H1 (cell line): ENCODE measurements at regions not wholly inside any gene's neighbourhood (a gene's known extent, or its start where the extent isn't known, plus 50 kb on each side); places are given as distances from the start of the nearest gene placed in this dataset.

Experiments
- CTCF ChIA-PET: fragments of 300-600 bp; sonication (Branson Sonifier 250); formaldehyde crosslinking; loops from one replicate; lab custom pipeline; 2021; ENCODE audit not compliant: partially characterized antibody; lab: Charles Lee
- POLR2A ChIA-PET: fragments of 300-600 bp; sonication (Branson Sonifier 250); formaldehyde crosslinking; loops from one replicate; lab custom pipeline; 2021; ENCODE audit warnings: inconsistent platforms; ENCODE audit not compliant: partially characterized antibody; lab: Charles Lee
- DNase-seq, 2 experiments: peaks; one replicate each; pipeline versions ENCODE4 v3.0.0 to v3.0.0-alpha.2; 2010 to 2022; ENCODE audit warnings: low spot score in 2 of 2, low read depth in 1 of 2, mixed read lengths in 1 of 2
- FAIRE-seq: peaks from 2 replicates; lab custom pipeline; 2011; peaks lifted over from hg19 to GRCh38; lab: Jason Lieb, UNC
- H2AFZ ChIP-seq: 2 replicates; pipeline ENCODE4 v1.8.1; 2012; ENCODE audit warnings: low read length, inconsistent platforms
- H2AK5ac ChIP-seq: 2 replicates; pipeline ENCODE4 v1.6.1; 2013; ENCODE audit warnings: low read depth, low read length
- H2BK120ac ChIP-seq: replicated peaks from 2 replicates; pipeline ENCODE3; 2013; ENCODE audit warnings: low read depth, low read length, inconsistent platforms
- H2BK12ac ChIP-seq: 2 replicates; pipeline ENCODE4 v1.6.1; 2013; ENCODE audit warnings: low read depth, low read length
- H2BK15ac ChIP-seq: 2 replicates; pipeline ENCODE4 v1.6.1; 2013; ENCODE audit warnings: low read length
- H2BK20ac ChIP-seq: 2 replicates; pipeline ENCODE4 v1.6.1; 2013; ENCODE audit warnings: low read length
- H2BK5ac ChIP-seq: 2 replicates; pipeline ENCODE4 v1.6.1; 2013; ENCODE audit warnings: low read depth, low read length
- H3K14ac ChIP-seq: 2 replicates; pipeline ENCODE4 v1.6.1; 2013; ENCODE audit warnings: inconsistent platforms; ENCODE audit not compliant: insufficient read length
- H3K18ac ChIP-seq: 2 replicates; pipeline ENCODE4 v1.6.1; 2013; ENCODE audit warnings: low read length; ENCODE audit errors: extremely low read depth
- H3K23ac ChIP-seq: 2 replicates; pipeline ENCODE4 v1.6.1; 2013; ENCODE audit warnings: inconsistent platforms; ENCODE audit not compliant: insufficient read length
- H3K23me2 ChIP-seq: 2 replicates; pipeline ENCODE4 v1.6.1; 2013; ENCODE audit warnings: low read depth, low read length
- H3K27ac ChIP-seq: 2 replicates; pipeline ENCODE4 v1.6.1; 2011; ENCODE audit warnings: low read depth, low read length, inconsistent platforms
- H3K27me3 ChIP-seq, 4 experiments: replicated peaks in 1 of 4; 1 replicate in 1 of 4; 2 replicates in 3 of 4; pipeline versions ENCODE4 v1.6.1 to v1.8.1; 2011 to 2013; ENCODE audit warnings: low read length in 3 of 4, mild to moderate bottlenecking in 3 of 4, inconsistent platforms in 2 of 4, mixed read lengths in 2 of 4, moderate library complexity in 1 of 4; ENCODE audit not compliant: control insufficient read depth in 3 of 4, insufficient read depth in 3 of 4; ENCODE audit errors: extremely low read depth in 1 of 4
- H3K36me3 ChIP-seq, 4 experiments: 2 replicates each; pipeline versions ENCODE4 v1.6.1 to v1.8.1; 2011 to 2013; ENCODE audit warnings: mild to moderate bottlenecking in 4 of 4, low read length in 3 of 4, moderate library complexity in 2 of 4, control low read depth in 1 of 4, inconsistent platforms in 1 of 4; ENCODE audit not compliant: insufficient read depth in 4 of 4, control insufficient read depth in 2 of 4
- H3K4ac ChIP-seq: replicated peaks from 2 replicates; pipeline ENCODE3; 2013; ENCODE audit warnings: low read length, low read depth, mixed read lengths, inconsistent platforms; ENCODE audit not compliant: insufficient read length
- H3K4me1 ChIP-seq, 4 experiments: replicated peaks in 1 of 4; 1 replicate in 1 of 4; 2 replicates in 3 of 4; pipeline versions ENCODE4 v1.6.1 to v1.8.1; 2011 to 2013; ENCODE audit warnings: low read length in 3 of 4, inconsistent platforms in 2 of 4, mixed read lengths in 1 of 4; ENCODE audit not compliant: insufficient read depth in 4 of 4, control insufficient read depth in 3 of 4
- H3K4me2 ChIP-seq, 2 experiments: 2 replicates each; pipeline versions ENCODE4 v1.6.1 to v1.8.1; 2011 to 2013; ENCODE audit warnings: low read depth in 2 of 2, low read length in 2 of 2, control low read depth in 1 of 2, inconsistent platforms in 1 of 2, mild to moderate bottlenecking in 1 of 2; ENCODE audit not compliant: insufficient read depth in 1 of 2
- H3K4me3 ChIP-seq, 4 experiments: fragments of 200-600, 300-600 bp in 1 of 4; sonication (generic), shearing (Covaris generic), sonication (Bioruptor Twin) in 1 of 4; 2 replicates each; pipeline versions ENCODE4 v1.5.1 to v1.8.1; 2011 to 2016; ENCODE audit warnings: low read length in 4 of 4, low read depth in 3 of 4, control low read depth in 2 of 4, inconsistent platforms in 2 of 4, mild to moderate bottlenecking in 2 of 4, mixed read lengths in 1 of 4, moderate library complexity in 1 of 4; ENCODE audit not compliant: insufficient read depth in 2 of 4; ENCODE audit errors: extremely low read depth in 1 of 4
- H3K56ac ChIP-seq: replicated peaks from 2 replicates; pipeline ENCODE3; 2013; ENCODE audit warnings: low read depth, mild to moderate bottlenecking, mixed read lengths, low read length, inconsistent platforms; ENCODE audit not compliant: insufficient read length
- H3K79me1 ChIP-seq: 2 replicates; pipeline ENCODE4 v1.6.1; 2013; ENCODE audit warnings: low read depth, low read length, control low read depth
- H3K79me2 ChIP-seq, 2 experiments: 2 replicates each; pipeline versions ENCODE4 v1.6.1 to v1.8.1; 2012 to 2013; ENCODE audit warnings: low read length in 2 of 2, mild to moderate bottlenecking in 2 of 2, inconsistent platforms in 1 of 2; ENCODE audit not compliant: insufficient read depth in 2 of 2, control insufficient read depth in 1 of 2
- H3K9ac ChIP-seq, 4 experiments: replicated peaks in 1 of 4; 1 replicate in 1 of 4; 2 replicates in 3 of 4; pipeline versions ENCODE4 v1.6.1 to v1.8.1; 2011 to 2013; ENCODE audit warnings: low read depth in 3 of 4, low read length in 3 of 4, control low read depth in 2 of 4, mild to moderate bottlenecking in 2 of 4, moderate library complexity in 2 of 4, inconsistent platforms in 1 of 4; ENCODE audit errors: extremely low read depth in 1 of 4
- H3K9me3 ChIP-seq, 2 experiments: 2 replicates each; pipeline versions ENCODE4 v1.6.1 to v1.8.1; 2012 to 2013; ENCODE audit warnings: mild to moderate bottlenecking in 2 of 2, moderate library complexity in 2 of 2, control low read depth in 1 of 2, inconsistent platforms in 1 of 2, low read depth in 1 of 2, low read length in 1 of 2, mixed read lengths in 1 of 2; ENCODE audit not compliant: insufficient read depth in 2 of 2
- H4K20me1 ChIP-seq, 2 experiments: replicated peaks in 1 of 2; 2 replicates each; pipeline versions ENCODE3 to v1.8.1; 2011 to 2013; ENCODE audit warnings: inconsistent platforms in 2 of 2, low read length in 2 of 2, mild to moderate bottlenecking in 1 of 2; ENCODE audit not compliant: insufficient read depth in 2 of 2, control insufficient read depth in 1 of 2
- H4K5ac ChIP-seq: 2 replicates; pipeline ENCODE4 v1.6.1; 2013; ENCODE audit warnings: low read length, low read depth, mixed read lengths, inconsistent platforms; ENCODE audit not compliant: insufficient read length
- H4K8ac ChIP-seq: 2 replicates; pipeline ENCODE4 v1.8.0; 2013; ENCODE audit warnings: mild to moderate bottlenecking, moderate library complexity, low read length, inconsistent platforms; ENCODE audit not compliant: insufficient read depth; ENCODE audit errors: extremely low read depth
- H4K91ac ChIP-seq: replicated peaks from 2 replicates; pipeline ENCODE3; 2013; ENCODE audit warnings: low read length, mixed read lengths, inconsistent platforms; ENCODE audit not compliant: insufficient read length
- BRCA1 ChIP-seq: IDR thresholded peaks from 2 replicates; pipeline ENCODE4 v1.6.1; 2012; ENCODE audit warnings: low read depth, low read length, improper control_type of control experiment
- CREB1 ChIP-seq: IDR thresholded peaks from 2 replicates; pipeline ENCODE4 v1.6.1; 2012; ENCODE audit warnings: inconsistent platforms
- CTBP2 ChIP-seq: IDR thresholded peaks from 2 replicates; pipeline ENCODE4 v1.7.0; 2011; ENCODE audit warnings: borderline replicate concordance, mild to moderate bottlenecking, moderate library complexity, mixed read lengths, low read length; ENCODE audit not compliant: insufficient read depth, insufficient read length
- EZH2 ChIP-seq: fragments of 200-600 bp; sonication (generic); IDR thresholded peaks from 2 replicates; pipeline ENCODE4 v1.7.1; 2012; ENCODE audit warnings: low read depth, mild to moderate bottlenecking, moderate library complexity, low read length, inconsistent platforms; ENCODE audit not compliant: severe bottlenecking
- HDAC6 ChIP-seq: IDR thresholded peaks from one replicate; pipeline ENCODE4 v1.7.1; 2012; ENCODE audit warnings: low read depth, mild to moderate bottlenecking, inconsistent platforms, low read length, moderate library complexity
- MAFK ChIP-seq: IDR thresholded peaks from 2 replicates; pipeline ENCODE4 v1.6.1; 2012; ENCODE audit warnings: low read depth, mild to moderate bottlenecking, improper control_type of control experiment, low read length
- PHF8 ChIP-seq: fragments of 200-600 bp; sonication (generic); conservative IDR thresholded peaks from 2 replicates; pipeline ENCODE4 v1.7.1; 2012; ENCODE audit warnings: low read depth, mild to moderate bottlenecking, inconsistent platforms, low read length, moderate library complexity
- RFX5 ChIP-seq: IDR thresholded peaks from 2 replicates; pipeline ENCODE4 v1.6.1; 2011; ENCODE audit warnings: low read depth, low read length, improper control_type of control experiment, borderline replicate concordance
- SAP30 ChIP-seq: fragments of 300-600 bp; sonication (generic); IDR thresholded peaks from 2 replicates; pipeline ENCODE4 v1.7.1; 2012; ENCODE audit warnings: low read length, moderate library complexity, mild to moderate bottlenecking, inconsistent platforms; ENCODE audit not compliant: insufficient read depth, insufficient replicate concordance
- SIX5 ChIP-seq: IDR thresholded peaks from 2 replicates; pipeline ENCODE4 v1.6.1; 2011; ENCODE audit warnings: mild to moderate bottlenecking, low read depth, low read length
- SP2 ChIP-seq: IDR thresholded peaks from 2 replicates; pipeline ENCODE4 v1.6.1; 2012; ENCODE audit warnings: mild to moderate bottlenecking, low read length, inconsistent platforms
- TAF7 ChIP-seq: optimal IDR thresholded peaks from 2 replicates; pipeline ENCODE3; 2011; ENCODE audit warnings: low read depth, mild to moderate bottlenecking, inconsistent platforms, low read length, moderate library complexity, borderline replicate concordance
- USF2 ChIP-seq: IDR thresholded peaks from 2 replicates; pipeline ENCODE4 v1.6.1; 2011; ENCODE audit warnings: low read length, improper control_type of control experiment
- YY1 ChIP-seq: IDR thresholded peaks from 2 replicates; pipeline ENCODE4 v1.6.1; 2011; ENCODE audit warnings: low read depth, mild to moderate bottlenecking, low read length
- WGBS, 2 experiments: shearing (Covaris generic) in 1 of 2; methylation state at CpG; one replicate each; pipeline versions ENCODE4 v1.1.6 to v1.1.7; 2013 to 2015; ENCODE audit warnings: low lambda C conversion rate in 2 of 2, mixed read lengths in 2 of 2, inconsistent platforms in 1 of 2, low coverage in 1 of 2, missing lambda C conversion rate in 1 of 2; ENCODE audit not compliant: insufficient replicate concordance in 2 of 2, insufficient coverage in 1 of 2, insufficient read length in 1 of 2; ENCODE audit errors: extremely low coverage in 1 of 2, missing lambda C conversion rate in 1 of 2; 5-methylcytosine and 5-hydroxymethylcytosine counted together

- Histone ChIP-seq H4K5ac (no peak overlapping the region), H2BK120ac (no peak overlapping the region), H3K27ac (no peak overlapping the region), H2BK5ac (no peak overlapping the region), H3K79me1 (no peaks in the 10 kb centered on the region), H3K4ac (no peak overlapping the region), H2AK5ac (no peak overlapping the region), H3K14ac (no peak overlapping the region), H3K36me3 (no peaks in the 10 kb centered on the region), H3K23me2 (no peaks in the 10 kb centered on the region; the same call in 1 of the 2 replicates), H3K23ac (no peak overlapping the region), H3K9ac (no peak overlapping the region), H3K79me2 (no peaks in the 10 kb centered on the region), H3K4me2 (no peak overlapping the region), H4K8ac (no peak overlapping the region), H3K27me3 (no peaks in the 10 kb centered on the region), H3K9me3 (no peaks in the 10 kb centered on the region), H2BK12ac (no peak overlapping the region), H3K4me1 (peaks cover 0 to 2% (median 0%) of the 10 kb centered on the region in 4 experiments; a peak in 1 of 7 replicates), H3K4me3 (no peak overlapping the region), H4K91ac (no peak overlapping the region), H2BK20ac (no peak overlapping the region), H4K20me1 (no peaks in the 10 kb centered on the region), H3K56ac (no peak overlapping the region), H2BK15ac (no peak overlapping the region), H2AFZ (no peak overlapping the region), H3K18ac (no peak overlapping the region)
- DNase-seq, result no peak
- 91% methylated on average over 6 of the region's 6 CpGs; no CpG with 5 or more reads in 1 of the 2 experiments for WGBS, 2 experiments
- no peak for FAIRE-seq
- ChIA-PET POLR2A (no interaction called here), CTCF (no interaction called here)
- TF ChIP-seq TAF7, result no peak
- no peak for TF ChIP-seq MAFK
- TF ChIP-seq SIX5, result no peak
- no peak for TF ChIP-seq YY1
- TF ChIP-seq RFX5, result no peak
- TF ChIP-seq EZH2, result no peak
- TF ChIP-seq USF2, result no peak
- no peak for TF ChIP-seq PHF8
- TF ChIP-seq HDAC6, result no peak
- no peak for TF ChIP-seq CTBP2
- TF ChIP-seq SP2, result no peak
- no peak for TF ChIP-seq BRCA1
- no peak for TF ChIP-seq SAP30
- TF ChIP-seq CREB1, result no peak
Observed at GRCh38 chr22:49411236-49411635, 416.4 kb downstream of the BRD1 start.
